Activated CD4-positive, alpha-beta T cell treated with anti-CD3 and anti-CD28 coated beads for 36 hours (primary cell): ENCODE measurements at regions not wholly inside any gene's neighbourhood (a gene's known extent, or its start where the extent isn't known, plus 50 kb on each side); places are given as distances from the start of the nearest gene placed in this dataset.
"Not testable (repeated sequence)": the region's sequence is repeated elsewhere in the genome, so short reads cannot be mapped to it uniquely, and the experiment has no call there.

Source experiments
- ATAC-seq: fragments of 200-7000 bp; cut with Tn5 transposase; one replicate; pipeline ENCODE4 v1.10.0; 2021; ENCODE audit warnings: mild to moderate bottlenecking, moderate library complexity
- CTCF ChIA-PET: fragments of 350-600 bp; sonication (Branson Sonifier 250); formaldehyde crosslinking; loops from one replicate; lab custom pipeline; 2021; ENCODE audit warnings: antibody characterized with exemption; lab: Charles Lee
- POLR2A ChIA-PET: fragments of 350-600 bp; sonication (Branson Sonifier 250); formaldehyde crosslinking; loops from one replicate; lab custom pipeline; 2021; ENCODE audit warnings: antibody characterized with exemption, inconsistent platforms; lab: Charles Lee
- DNase-seq: peaks from one replicate; pipeline ENCODE4 v3.0.0-alpha.2; 2020
- H3K27ac Mint-ChIP-seq: one replicate; pipeline ENCODE4 v1.8.0; 2021; ENCODE audit warnings: mixed read lengths
- H3K27me3 Mint-ChIP-seq: one replicate; pipeline ENCODE4 v1.8.0; 2021; ENCODE audit warnings: mixed read lengths
- H3K36me3 Mint-ChIP-seq: one replicate; pipeline ENCODE4 v1.8.0; 2021; ENCODE audit warnings: low read depth, mixed read lengths
- H3K4me1 Mint-ChIP-seq: one replicate; pipeline ENCODE4 v1.8.0; 2021; ENCODE audit warnings: mixed read lengths
- H3K4me3 Mint-ChIP-seq: one replicate; pipeline ENCODE4 v1.8.0; 2021; ENCODE audit warnings: mild to moderate bottlenecking, moderate library complexity, mixed read lengths
- H3K9me3 Mint-ChIP-seq: one replicate; pipeline ENCODE4 v1.8.0; 2021; ENCODE audit warnings: low read depth, mixed read lengths
- intact Hi-C, 2 experiments: fragments of 100-400 bp; cut with DNase I in 1 of 2; cut with micrococcal nuclease in 1 of 2; formaldehyde crosslinking; loops; one replicate each; pipeline versions ENCODE4 v1.14.2 to v1.15.1; 2022 to 2024; cut with DNase I, micrococcal nuclease

GRCh38 chr11:82191695-82192094 is 542.0 kb downstream of the FAM181B start:
- Mint-ChIP-seq H3K27me3 (no peaks in the 10 kb centered on the region), H3K9me3 (no peaks in the 10 kb centered on the region), H3K27ac (no peak overlapping the region), H3K4me1 (no peaks in the 10 kb centered on the region), H3K36me3 (no peaks in the 10 kb centered on the region), H3K4me3 (no peak overlapping the region)
- DNase-seq, result no peak
- ATAC-seq, result no peak
- POLR2A ChIA-PET, result no interaction called here
- CTCF ChIA-PET, result no interaction called here
- intact Hi-C loops, result no loop called here

- Mint-ChIP-seq H3K9me3 (no peaks in the 10 kb centered on the region), H3K4me3 (no peak overlapping the region), H3K27me3 (no peaks in the 10 kb centered on the region), H3K36me3 (no peaks in the 10 kb centered on the region), H3K4me1 (no peaks in the 10 kb centered on the region), H3K27ac (no peak overlapping the region)
- POLR2A ChIA-PET, result no interaction called here
- intact Hi-C loops, result no loop called here
- CTCF ChIA-PET, result no interaction called here
- ATAC-seq, result no peak
- DNase-seq, result no peak
These were observed 547.7 kb downstream of the FAM181B start for GRCh38 chr11:82185925-82186324.

- H3K27me3 Mint-ChIP-seq, result no peaks in the 10 kb centered on the region
- no peak overlapping the region for H3K4me3 Mint-ChIP-seq
- DNase-seq (no peak), ATAC-seq (no peak)
- no peaks in the 10 kb centered on the region for H3K4me1 Mint-ChIP-seq
- ChIA-PET POLR2A (no interaction called here), CTCF (no interaction called here)
- H3K36me3 Mint-ChIP-seq, result no peaks in the 10 kb centered on the region
- H3K9me3 Mint-ChIP-seq, result no peaks in the 10 kb centered on the region
- intact Hi-C loops, result no loop called here
- no peak overlapping the region for H3K27ac Mint-ChIP-seq
These were observed 548.7 kb downstream of the FAM181B start for GRCh38 chr11:82184966-82185365.

- H3K4me3 Mint-ChIP-seq, result no peak overlapping the region
- intact Hi-C loops, result no loop called here
- H3K27ac Mint-ChIP-seq, result no peak overlapping the region
- no peak for ATAC-seq
- ChIA-PET CTCF (interaction anchor here (0.7 kb wide), 1 partner anchor 254 kb away, joined by 3 read pairs; no protein-coding TSS in a partner anchor), POLR2A (no interaction called here)
- no peaks in the 10 kb centered on the region for H3K36me3 Mint-ChIP-seq
- H3K27me3 Mint-ChIP-seq, result no peaks in the 10 kb centered on the region
- H3K9me3 Mint-ChIP-seq, result no peaks in the 10 kb centered on the region
- DNase-seq, result no peak
- no peaks in the 10 kb centered on the region for H3K4me1 Mint-ChIP-seq
These were observed 550.3 kb downstream of the FAM181B start for GRCh38 chr11:82183346-82183745.

- intact Hi-C loops, ATAC-seq, H3K9me3 Mint-ChIP-seq, DNase-seq, H3K4me1 Mint-ChIP-seq, H3K27ac Mint-ChIP-seq, H3K27me3 Mint-ChIP-seq, H3K4me3 Mint-ChIP-seq, POLR2A ChIA-PET, H3K36me3 Mint-ChIP-seq: not testable (repeated sequence)
- CTCF ChIA-PET, result interaction anchor here (0.7 kb wide), 1 partner anchor 253 kb away, joined by 3 read pairs; no protein-coding TSS in a partner anchor
These were observed 551.0 kb downstream of the FAM181B start for GRCh38 chr11:82182697-82183096.

GRCh38 chr11:82181796-82182195 is 551.9 kb downstream of the FAM181B start:
- H3K27ac Mint-ChIP-seq, intact Hi-C loops, DNase-seq, ATAC-seq, H3K27me3 Mint-ChIP-seq, H3K4me1 Mint-ChIP-seq, H3K36me3 Mint-ChIP-seq, H3K4me3 Mint-ChIP-seq, POLR2A ChIA-PET, CTCF ChIA-PET, H3K9me3 Mint-ChIP-seq: not testable (repeated sequence)

GRCh38 chr11:82176945-82177344 is 556.7 kb downstream of the FAM181B start:
- no peaks in the 10 kb centered on the region for H3K36me3 Mint-ChIP-seq
- ChIA-PET CTCF (no interaction called here), POLR2A (no interaction called here)
- intact Hi-C loops, result no loop called here
- H3K4me3 Mint-ChIP-seq, result no peak overlapping the region
- no peaks in the 10 kb centered on the region for H3K9me3 Mint-ChIP-seq
- H3K27me3 Mint-ChIP-seq, result no peaks in the 10 kb centered on the region
- no peaks in the 10 kb centered on the region for H3K4me1 Mint-ChIP-seq
- DNase-seq (no peak), ATAC-seq (no peak)
- H3K27ac Mint-ChIP-seq, result no peak overlapping the region

- Mint-ChIP-seq H3K27me3 (no peaks in the 10 kb centered on the region), H3K4me1 (no peaks in the 10 kb centered on the region), H3K4me3 (no peak overlapping the region), H3K27ac (no peak overlapping the region), H3K36me3 (no peaks in the 10 kb centered on the region), H3K9me3 (no peaks in the 10 kb centered on the region)
- POLR2A ChIA-PET, result no interaction called here
- intact Hi-C loops, result no loop called here
- CTCF ChIA-PET, result no interaction called here
- DNase-seq (no peak), ATAC-seq (no peak)
These were observed 557.3 kb downstream of the FAM181B start for GRCh38 chr11:82176365-82176764.

- Mint-ChIP-seq H3K4me3 (no peak overlapping the region), H3K27me3 (no peaks in the 10 kb centered on the region), H3K36me3 (no peaks in the 10 kb centered on the region), H3K27ac (no peak overlapping the region), H3K9me3 (no peaks in the 10 kb centered on the region), H3K4me1 (no peaks in the 10 kb centered on the region)
- intact Hi-C loops, result no loop called here
- ChIA-PET CTCF (no interaction called here), POLR2A (no interaction called here)
- ATAC-seq (no peak), DNase-seq (no peak)
These were observed 559.1 kb downstream of the FAM181B start for GRCh38 chr11:82174610-82175009.

GRCh38 chr11:82146789-82147188 is 586.9 kb downstream of the FAM181B start:
- Mint-ChIP-seq H3K9me3 (no peaks in the 10 kb centered on the region), H3K4me3 (no peak overlapping the region), H3K27ac (no peak overlapping the region), H3K36me3 (no peaks in the 10 kb centered on the region), H3K27me3 (no peaks in the 10 kb centered on the region), H3K4me1 (no peaks in the 10 kb centered on the region)
- DNase-seq, result no peak
- ChIA-PET CTCF (no interaction called here), POLR2A (no interaction called here)
- ATAC-seq, result no peak
- intact Hi-C loops, result no loop called here

- Mint-ChIP-seq H3K27ac (no peak overlapping the region), H3K36me3 (no peaks in the 10 kb centered on the region), H3K27me3 (peaks cover 3% of the 10 kb centered on the region), H3K9me3 (peaks cover 2% of the 10 kb centered on the region), H3K4me1 (no peaks in the 10 kb centered on the region), H3K4me3 (no peak overlapping the region)
- ChIA-PET CTCF (no interaction called here), POLR2A (no interaction called here)
- ATAC-seq, result no peak
- DNase-seq, result no peak
- intact Hi-C loops, result no loop called here
These were observed 614.7 kb downstream of the FAM181B start for GRCh38 chr11:82118946-82119345.

GRCh38 chr11:82117362-82117761 is 616.3 kb downstream of the FAM181B start:
- ChIA-PET POLR2A (no interaction called here), CTCF (no interaction called here)
- Mint-ChIP-seq H3K4me3 (no peak overlapping the region), H3K36me3 (no peaks in the 10 kb centered on the region), H3K4me1 (no peaks in the 10 kb centered on the region), H3K27ac (no peak overlapping the region), H3K9me3 (peaks cover 2% of the 10 kb centered on the region), H3K27me3 (peaks cover 3% of the 10 kb centered on the region)
- DNase-seq (no peak), ATAC-seq (no peak)
- intact Hi-C loops, result no loop called here
